ENCODE measurements at regions not wholly inside any gene's neighbourhood (a gene's known extent, or its start where the extent isn't known, plus 50 kb on each side); places are given as distances from the start of the nearest gene placed in this dataset.

DNA sequence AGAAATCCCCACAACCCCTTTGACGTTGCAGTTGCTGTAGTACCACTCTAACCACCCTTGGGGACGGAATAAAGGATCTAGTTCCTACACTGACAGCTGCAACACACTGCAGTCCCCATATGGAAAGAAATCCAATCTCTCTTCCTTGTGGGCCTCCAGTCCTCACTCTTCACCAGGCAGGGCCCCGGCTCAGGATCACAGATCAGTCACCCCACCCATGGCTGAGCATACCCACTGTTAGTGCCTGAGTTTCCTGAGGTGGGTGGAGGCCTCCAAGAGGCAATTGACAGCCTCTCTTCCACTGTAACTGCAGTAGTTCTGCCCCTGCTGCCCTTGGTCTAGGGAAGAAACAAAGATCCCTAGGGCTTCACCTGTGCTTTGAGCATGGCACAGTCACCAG lies 670.0 kb upstream of the CDH2 start:
- POLR2A ChIA-PET = no interaction called here
- CTCF ChIA-PET = no interaction called here

GRCh38 chr18:28837100-28837499 lies 660.2 kb upstream of the CDH2 start:
- Histone ChIP-seq H3K4me3 (ENCODE audit: low read depth, low read length) (no peak overlapping the region), H3K9me3 (ENCODE audit: control insufficient read depth, insufficient read depth, low read depth, low read length) (no peaks in the 10 kb centered on the region), H3K36me3 (ENCODE audit: control insufficient read depth in 2 of 2, insufficient read depth in 1 of 2, low read length in 2 of 2) (no peaks in the 10 kb centered on the region), H3K27ac (ENCODE audit: extremely low read depth, low read depth, low read length) (no peak overlapping the region), H3K4me1 (ENCODE audit: control insufficient read depth, insufficient read depth, low read length) (no peaks in the 10 kb centered on the region)
- TF ChIP-seq ZNF639 (tag by site-specific recombination; IDR thresholded peaks at IDR 0.05) = no peak
- TF ChIP-seq ZNF785 (tag by site-specific recombination; IDR thresholded peaks at IDR 0.05) = no peak
- TF ChIP-seq IKZF3 (tag by site-specific recombination; IDR thresholded peaks at IDR 0.05) = no peak
- no peak for TF ChIP-seq BCL11B (tag by site-specific recombination; IDR thresholded peaks at IDR 0.05; ENCODE audit: low read depth)
- no peak for TF ChIP-seq ZNF274 (IDR thresholded peaks at IDR 0.05; ENCODE audit: low read length)
- TF ChIP-seq ZNF274 (tag by site-specific recombination; IDR thresholded peaks at IDR 0.05; ENCODE audit: borderline replicate concordance) = no peak
- no peak for TF ChIP-seq ZXDB (tag by site-specific recombination; IDR thresholded peaks at IDR 0.05)
- no peak for TF ChIP-seq ZNF2 (tag by site-specific recombination; IDR thresholded peaks at IDR 0.05)
- TF ChIP-seq ZNF214 (tag by site-specific recombination; IDR thresholded peaks at IDR 0.05; ENCODE audit: borderline replicate concordance) = no peak
- TF ChIP-seq ZNF311 (tag by site-specific recombination; IDR thresholded peaks at IDR 0.05; ENCODE audit: borderline replicate concordance) = no peak
- no peak for TF ChIP-seq ZNF394 (tag by site-specific recombination; IDR thresholded peaks at IDR 0.05; ENCODE audit: borderline replicate concordance)
- TF ChIP-seq ZNF473 (tag by site-specific recombination; IDR thresholded peaks at IDR 0.05) = no peak
- no peak for TF ChIP-seq ZNF366 (tag by site-specific recombination; conservative IDR thresholded peaks at IDR 0.05)
- TF ChIP-seq ZNF354C (tag by site-specific recombination; IDR thresholded peaks at IDR 0.05; ENCODE audit: borderline replicate concordance, low read depth) = no peak
- no peak for TF ChIP-seq SALL2 (tag by site-specific recombination; IDR thresholded peaks at IDR 0.05; ENCODE audit: borderline replicate concordance)
- TF ChIP-seq, protein P1, sequence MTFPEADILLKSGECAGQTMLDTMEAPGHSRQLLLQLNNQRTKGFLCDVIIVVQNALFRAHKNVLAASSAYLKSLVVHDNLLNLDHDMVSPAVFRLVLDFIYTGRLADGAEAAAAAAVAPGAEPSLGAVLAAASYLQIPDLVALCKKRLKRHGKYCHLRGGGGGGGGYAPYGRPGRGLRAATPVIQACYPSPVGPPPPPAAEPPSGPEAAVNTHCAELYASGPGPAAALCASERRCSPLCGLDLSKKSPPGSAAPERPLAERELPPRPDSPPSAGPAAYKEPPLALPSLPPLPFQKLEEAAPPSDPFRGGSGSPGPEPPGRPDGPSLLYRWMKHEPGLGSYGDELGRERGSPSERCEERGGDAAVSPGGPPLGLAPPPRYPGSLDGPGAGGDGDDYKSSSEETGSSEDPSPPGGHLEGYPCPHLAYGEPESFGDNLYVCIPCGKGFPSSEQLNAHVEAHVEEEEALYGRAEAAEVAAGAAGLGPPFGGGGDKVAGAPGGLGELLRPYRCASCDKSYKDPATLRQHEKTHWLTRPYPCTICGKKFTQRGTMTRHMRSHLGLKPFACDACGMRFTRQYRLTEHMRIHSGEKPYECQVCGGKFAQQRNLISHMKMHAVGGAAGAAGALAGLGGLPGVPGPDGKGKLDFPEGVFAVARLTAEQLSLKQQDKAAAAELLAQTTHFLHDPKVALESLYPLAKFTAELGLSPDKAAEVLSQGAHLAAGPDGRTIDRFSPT (tag by site-specific recombination; IDR thresholded peaks at IDR 0.05) = no peak
- TF ChIP-seq ZNF404 (tag by site-specific recombination; IDR thresholded peaks at IDR 0.05) = no peak
- TF ChIP-seq ZNF585B (tag by site-specific recombination; IDR thresholded peaks at IDR 0.05) = no peak
- ChIA-PET CTCF (interaction anchor here (0.7 kb wide), 1 partner anchor 11 kb away, joined by 5 read pairs; no protein-coding TSS in a partner anchor), POLR2A (no interaction called here)

More for the DNA sequence above, 670.0 kb upstream of the CDH2 start:
- H3K9me3 ChIP-seq (ENCODE audit: control insufficient read depth, insufficient read depth, low read depth, low read length) = no peaks in the 10 kb centered on the region
- H3K4me1 ChIP-seq (ENCODE audit: control insufficient read depth, insufficient read depth, low read length) = no peaks in the 10 kb centered on the region
- TF ChIP-seq MYNN (tag by site-specific recombination; IDR thresholded peaks at IDR 0.05; ENCODE audit: borderline replicate concordance) (no peak), ZNF677 (tag by site-specific recombination; IDR thresholded peaks at IDR 0.05) (no peak), ZNF623 (tag by site-specific recombination; IDR thresholded peaks at IDR 0.05) (no peak), KLF7 (tag by site-specific recombination; IDR thresholded peaks at IDR 0.05; ENCODE audit: borderline replicate concordance) (no peak), ZNF423 (tag by site-specific recombination; IDR thresholded peaks at IDR 0.05) (no peak), ZNF19 (tag by site-specific recombination; IDR thresholded peaks at IDR 0.05; ENCODE audit: low read depth) (no peak), HOXA7 (CRISPR knock-in tag; IDR thresholded peaks at IDR 0.05; ENCODE audit: borderline replicate concordance) (no peak), ZNF510 (tag by site-specific recombination; IDR thresholded peaks at IDR 0.05; ENCODE audit: insufficient replicate concordance) (no peak), ZNF426 (tag by site-specific recombination; IDR thresholded peaks at IDR 0.05) (no peak)
- H3K4me3 ChIP-seq (ENCODE audit: low read depth, low read length) = no peak overlapping the region
- H3K36me3 ChIP-seq (ENCODE audit: control insufficient read depth in 2 of 2, insufficient read depth in 1 of 2, low read length in 2 of 2) = no peaks in the 10 kb centered on the region
- no peak overlapping the region for H3K27ac ChIP-seq (ENCODE audit: extremely low read depth, low read depth, low read length)
